ENCODE measurements at regions not wholly inside any gene's neighbourhood (a gene's known extent, or its start where the extent isn't known, plus 50 kb on each side); places are given as distances from the start of the nearest gene placed in this dataset.

GRCh38 chr16:86117235-86117634 is 218.3 kb downstream of the IRF8 start:
- TF ChIP-seq CTCF (conservative IDR thresholded peaks at IDR 0.05) = no peak
- no peak for TF ChIP-seq EZH2 (IDR thresholded peaks at IDR 0.05; ENCODE audit: low read depth)

All from PC-9 (cell line).